ENCODE measurements at regions not wholly inside any gene's neighbourhood (a gene's known extent, or its start where the extent isn't known, plus 50 kb on each side); places are given as distances from the start of the nearest gene placed in this dataset.

DNA sequence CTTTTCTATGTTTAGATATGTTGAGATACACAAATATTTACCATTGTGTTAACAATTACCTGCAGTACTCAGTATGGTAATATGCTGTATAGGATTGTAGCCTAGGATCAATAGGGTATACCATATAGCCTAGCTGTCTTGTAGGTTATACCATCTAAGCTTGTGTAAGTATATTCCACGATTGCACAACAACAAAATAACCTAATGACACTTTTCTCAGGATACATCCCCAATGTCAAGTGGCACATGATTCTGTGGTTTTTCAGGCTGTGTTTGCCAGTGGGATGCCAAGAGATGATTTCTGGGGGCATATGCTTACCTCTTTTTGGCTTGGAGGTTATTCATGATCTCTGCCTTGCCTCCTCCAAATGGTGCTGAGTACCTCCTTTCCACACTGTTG lies 247.2 kb upstream of the CENPE start (continued):
- TF ChIP-seq ZBTB4 (CRISPR knock-in tag; IDR thresholded peaks at IDR 0.05) (no peak), IKZF2 (IDR thresholded peaks at IDR 0.05) (no peak), SP1 (IDR thresholded peaks at IDR 0.05; ENCODE audit: low read depth, low read length) (no peak), EZH2 (IDR thresholded peaks at IDR 0.05; ENCODE audit: borderline replicate concordance, control insufficient read depth, low read depth, low read length) (no peak), KDM1A (IDR thresholded peaks at IDR 0.05; ENCODE audit: borderline replicate concordance) (no peak), SPI1 (IDR thresholded peaks at IDR 0.05; ENCODE audit: borderline replicate concordance, insufficient read depth, low read depth, low read length) (no peak), HDAC6 (IDR thresholded peaks at IDR 0.05; ENCODE audit: unreplicated experiment) (no peak)

DNA sequence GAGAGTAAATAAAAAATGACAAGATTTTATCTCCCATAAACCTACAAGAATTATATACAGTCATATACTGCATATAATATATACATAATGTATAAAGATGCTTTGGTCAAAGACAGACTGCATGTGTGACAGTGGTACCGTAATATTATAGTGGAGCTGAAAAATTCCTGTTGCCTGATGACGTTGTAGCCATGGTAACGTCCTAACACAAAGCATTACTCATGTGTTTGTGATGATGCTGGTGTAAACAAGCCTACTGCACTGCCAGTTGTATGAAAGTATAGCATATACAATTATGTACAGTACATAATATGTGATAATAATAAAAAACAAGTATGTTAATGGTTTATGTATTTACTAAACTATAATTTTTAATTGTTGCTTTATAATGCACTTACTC lies 245.2 kb upstream of the CENPE start:
- FAIRE-seq = no peak
- ATAC-seq = no peak
- POLR2A ChIA-PET = no interaction called here
- SMC1A ChIA-PET (ENCODE audit: uncharacterized antibody, unreplicated experiment) = interaction anchor here (0.7 kb wide), 1 partner anchor 13 kb away, joined by 3 read pairs; no protein-coding TSS in a partner anchor
- BruUV-seq (replicated peaks) = no TSS peak
- WGBS (ENCODE audit: insufficient coverage, insufficient replicate concordance, low lambda C conversion rate, missing lambda C conversion rate) = 17% methylated on average over 3 of the region's 3 CpGs
- Histone ChIP-seq H3K9ac (ENCODE audit: control insufficient read depth, insufficient read depth, low read length) (no peak overlapping the region), H3K9me3 (replicated peaks; ENCODE audit: control insufficient read depth, insufficient read depth, low read length) (no peaks in the 10 kb centered on the region), H3K36me3 (ENCODE audit: control insufficient read depth in 2 of 2, insufficient read depth in 2 of 2, low read length in 1 of 2) (no peaks in the 10 kb centered on the region), H3K27ac (ENCODE audit: control insufficient read depth, insufficient read depth) (no peak overlapping the region), H3K4me3 (no peak overlapping the region), H3K4me1 (ENCODE audit: control insufficient read depth, insufficient read depth, low read length) (no peaks in the 10 kb centered on the region), H2AFZ (ENCODE audit: control insufficient read depth, low read depth, low read length) (no peak overlapping the region), H3K4me2 (ENCODE audit: control insufficient read depth, insufficient read depth) (no peak overlapping the region), H3K79me2 (ENCODE audit: control insufficient read depth, insufficient read depth, low read length) (no peaks in the 10 kb centered on the region), H3K27me3 (replicated peaks in 1 of 2; ENCODE audit: control insufficient read depth in 2 of 2, insufficient read depth in 2 of 2, low read length in 1 of 2) (no peaks in the 10 kb centered on the region), H4K20me1 (ENCODE audit: control insufficient read depth, insufficient read depth) (no peaks in the 10 kb centered on the region)
- intact Hi-C loops (cut with micrococcal nuclease; ENCODE audit: unreplicated experiment) = no loop called here
- RAD21 ChIA-PET (ENCODE audit: unreplicated experiment) = no interaction called here
- TF ChIP-seq NFYA (IDR thresholded peaks at IDR 0.05; ENCODE audit: borderline replicate concordance, low read depth, low read length) (no peak), SMC3 (IDR thresholded peaks at IDR 0.05; ENCODE audit: borderline replicate concordance, low read length) (no peak), MYB (IDR thresholded peaks at IDR 0.05; ENCODE audit: borderline replicate concordance, low read depth, low read length) (no peak), JUND (IDR thresholded peaks at IDR 0.05; ENCODE audit: low read depth, low read length) (no peak), GATAD2B (conservative IDR thresholded peaks at IDR 0.05; ENCODE audit: low read depth) (no peak), NFXL1 (IDR thresholded peaks at IDR 0.05; ENCODE audit: borderline replicate concordance) (no peak), CHD4 (IDR thresholded peaks at IDR 0.05) (no peak)
- TF ChIP-seq, protein P1, sequence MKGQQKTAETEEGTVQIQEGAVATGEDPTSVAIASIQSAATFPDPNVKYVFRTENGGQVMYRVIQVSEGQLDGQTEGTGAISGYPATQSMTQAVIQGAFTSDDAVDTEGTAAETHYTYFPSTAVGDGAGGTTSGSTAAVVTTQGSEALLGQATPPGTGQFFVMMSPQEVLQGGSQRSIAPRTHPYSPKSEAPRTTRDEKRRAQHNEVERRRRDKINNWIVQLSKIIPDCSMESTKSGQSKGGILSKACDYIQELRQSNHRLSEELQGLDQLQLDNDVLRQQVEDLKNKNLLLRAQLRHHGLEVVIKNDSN (IDR thresholded peaks at IDR 0.05; ENCODE audit: borderline replicate concordance, extremely low read length, insufficient read depth, low read depth, low read length) = no peak
- TF ChIP-seq, protein P2, sequence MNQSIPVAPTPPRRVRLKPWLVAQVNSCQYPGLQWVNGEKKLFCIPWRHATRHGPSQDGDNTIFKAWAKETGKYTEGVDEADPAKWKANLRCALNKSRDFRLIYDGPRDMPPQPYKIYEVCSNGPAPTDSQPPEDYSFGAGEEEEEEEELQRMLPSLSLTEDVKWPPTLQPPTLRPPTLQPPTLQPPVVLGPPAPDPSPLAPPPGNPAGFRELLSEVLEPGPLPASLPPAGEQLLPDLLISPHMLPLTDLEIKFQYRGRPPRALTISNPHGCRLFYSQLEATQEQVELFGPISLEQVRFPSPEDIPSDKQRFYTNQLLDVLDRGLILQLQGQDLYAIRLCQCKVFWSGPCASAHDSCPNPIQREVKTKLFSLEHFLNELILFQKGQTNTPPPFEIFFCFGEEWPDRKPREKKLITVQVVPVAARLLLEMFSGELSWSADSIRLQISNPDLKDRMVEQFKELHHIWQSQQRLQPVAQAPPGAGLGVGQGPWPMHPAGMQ (IDR thresholded peaks at IDR 0.05; ENCODE audit: borderline replicate concordance) = no peak
- in situ Hi-C loops (cut with MboI) = no loop called here
- DNase-seq (ENCODE audit: low read depth, low spot score) = no peak
- CTCF ChIA-PET = no interaction called here

Data from GM12878 (cell line).